ENCODE measurements at regions not wholly inside any gene's neighbourhood (a gene's known extent, or its start where the extent isn't known, plus 50 kb on each side); places are given as distances from the start of the nearest gene placed in this dataset.

GRCh38 chr11:81913793-81914192 is 819.9 kb downstream of the FAM181B start:
- no peak for TF ChIP-seq EZH2 (IDR thresholded peaks at IDR 0.05; ENCODE audit: borderline replicate concordance, low read length)
- no peak for TF ChIP-seq CTCF (conservative IDR thresholded peaks at IDR 0.05 in 1 of 2, IDR thresholded peaks at IDR 0.05 in 1 of 2; ENCODE audit: extremely low read depth in 1 of 2, insufficient read depth in 1 of 2, low read depth in 1 of 2, low read length in 2 of 2)

All from mammary epithelial cell (primary cell).